Stimulated activated CD4-positive, alpha-beta T cell treated with anti-CD3 and anti-CD28 coated beads, Interleukin-1b, Interleukin-23, amount 100 ng/mL, for 1 hour (primary cell): ENCODE measurements at regions not wholly inside any gene's neighbourhood (a gene's known extent, or its start where the extent isn't known, plus 50 kb on each side); places are given as distances from the start of the nearest gene placed in this dataset.
"Not testable (repeated sequence)": the region's sequence is repeated elsewhere in the genome, so short reads cannot be mapped to it uniquely, and the experiment has no call there.

Experiments used
- DNase-seq, 2 donors: peaks; one replicate each; pipeline ENCODE4 v3.0.0-alpha.2; 2020; ENCODE audit warnings: low read depth in 2 of 2

GRCh38 chr10:9273126-9273833, 1218.8 kb downstream of the GATA3 start:
- DNase-seq: not testable (repeated sequence)

GRCh38 chr10:9274206-9274755, 1219.8 kb downstream of the GATA3 start:
- DNase-seq: no peak

GRCh38 chr10:9275861-9276260, 1221.4 kb downstream of the GATA3 start:
- DNase-seq: no peak

- DNase-seq: no peak
Measured at GRCh38 chr10:9285690-9286089, 1231.2 kb downstream of the GATA3 start.

- DNase-seq: no peak
Measured at GRCh38 chr10:9289811-9290210, 1235.3 kb downstream of the GATA3 start.

GRCh38 chr10:9291081-9291480, 1236.6 kb downstream of the GATA3 start:
- DNase-seq: no peak

- no peak for DNase-seq
Measured at GRCh38 chr10:9294132-9294663, 1239.7 kb downstream of the GATA3 start.

GRCh38 chr10:9294865-9295264, 1240.4 kb downstream of the GATA3 start:
- DNase-seq: no peak

- no peak for DNase-seq
Measured at GRCh38 chr10:9296190-9296589, 1241.7 kb downstream of the GATA3 start.

GRCh38 chr10:9297580-9297979, 1243.1 kb downstream of the GATA3 start:
- no peak for DNase-seq

GRCh38 chr10:9299966-9300365, 1245.5 kb downstream of the GATA3 start:
- no peak for DNase-seq

- DNase-seq: no peak
Measured at GRCh38 chr10:9301148-9301547, 1246.7 kb downstream of the GATA3 start.

GRCh38 chr10:9301554-9301953, 1247.1 kb downstream of the GATA3 start:
- DNase-seq: no peak

GRCh38 chr10:9302140-9302746, 1247.8 kb downstream of the GATA3 start:
- DNase-seq: no peak

- no peak for DNase-seq
Measured at GRCh38 chr10:9305018-9305655, 1250.6 kb downstream of the GATA3 start.

GRCh38 chr10:9311702-9312499, 1257.4 kb downstream of the GATA3 start:
- no peak for DNase-seq

- DNase-seq: no peak
Measured at GRCh38 chr10:9315292-9315691, 1260.8 kb downstream of the GATA3 start.

- DNase-seq: no peak
Measured at GRCh38 chr10:9331583-9332008, 1277.1 kb downstream of the GATA3 start.

- DNase-seq: no peak
Measured at GRCh38 chr10:9334270-9334669, 1279.8 kb downstream of the GATA3 start.

- DNase-seq: no peak
Measured at GRCh38 chr10:9339716-9340115, 1285.2 kb downstream of the GATA3 start.

GRCh38 chr10:9342885-9343570, 1288.5 kb downstream of the GATA3 start:
- DNase-seq: no peak
